SK-N-SH (cell line): ENCODE measurements at regions not wholly inside any gene's neighbourhood (a gene's known extent, or its start where the extent isn't known, plus 50 kb on each side); places are given as distances from the start of the nearest gene placed in this dataset.
"Not testable (repeated sequence)": the region's sequence is repeated elsewhere in the genome, so short reads cannot be mapped to it uniquely, and the experiment has no call there.

Experiments used
- CTCF ChIA-PET: fragments of 300-600, 350-600 bp; formaldehyde crosslinking; extraction: SDS; loops from one replicate; lab custom pipeline; 2021; lab: Yijun Ruan, JAX
- POLR2A ChIA-PET: fragments of 350-600 bp; sonication (Branson Sonifier 250); formaldehyde crosslinking; extraction: SDS; loops from one replicate; lab custom pipeline; 2020; ENCODE audit warnings: antibody characterized with exemption, inconsistent platforms; lab: Yijun Ruan, JAX
- DNase-seq: peaks from one replicate; pipeline ENCODE4 v3.0.0; 2012
- H2AFZ ChIP-seq: fragments of 200-600 bp; sonication (generic); 2 replicates; pipeline ENCODE4 v1.8.1; 2016; ENCODE audit warnings: antibody characterized with exemption, mild to moderate bottlenecking, low read depth
- H3F3A ChIP-seq: fragments of 200-600 bp; sonication (generic); replicated peaks from 2 replicates; pipeline ENCODE3; 2016; ENCODE audit warnings: antibody characterized with exemption, mild to moderate bottlenecking; ENCODE audit not compliant: insufficient read depth
- H3K27ac ChIP-seq, 2 experiments: fragments of 200-500 bp in 1 of 2; fragments of 200-600 bp in 1 of 2; sonication (Bioruptor generic) in 1 of 2; sonication (generic), shearing (Covaris generic) in 1 of 2; 2 replicates each; pipeline versions ENCODE4 v1.5.1 to v1.6.1; 2014 to 2016; ENCODE audit warnings: low read depth in 2 of 2, inconsistent platforms in 1 of 2, low read length in 1 of 2, mild to moderate bottlenecking in 1 of 2, mixed read lengths in 1 of 2
- H3K27me3 ChIP-seq: fragments of 200-600 bp; sonication (generic), shearing (Covaris generic); 2 replicates; pipeline ENCODE4 v1.6.1; 2016; ENCODE audit warnings: mixed run types; ENCODE audit not compliant: insufficient read depth
- H3K36me3 ChIP-seq, 2 experiments: fragments of 200-500 bp in 1 of 2; fragments of 200-600 bp in 1 of 2; sonication (Bioruptor generic) in 1 of 2; sonication (generic) in 1 of 2; replicated peaks in 1 of 2; 2 replicates each; pipeline versions ENCODE3 to v1.5.1; 2014 to 2016; ENCODE audit warnings: low read length in 1 of 2, mild to moderate bottlenecking in 1 of 2; ENCODE audit not compliant: insufficient read depth in 2 of 2, control insufficient read depth in 1 of 2
- H3K4me1 ChIP-seq, 2 experiments: fragments of 200-500 bp in 1 of 2; fragments of 200-600 bp in 1 of 2; sonication (Bioruptor generic) in 1 of 2; sonication (generic), shearing (Covaris generic) in 1 of 2; 2 replicates each; pipeline versions ENCODE4 v1.5.1 to v1.6.1; 2014 to 2016; ENCODE audit warnings: low read depth in 1 of 2, low read length in 1 of 2, mixed run types in 1 of 2; ENCODE audit not compliant: insufficient read depth in 2 of 2, control insufficient read depth in 1 of 2
- H3K4me2 ChIP-seq: fragments of 200-600 bp; sonication (generic), shearing (Covaris generic); 2 replicates; pipeline ENCODE4 v1.6.1; 2017; ENCODE audit warnings: mixed run types
- H3K4me3 ChIP-seq, 2 experiments: fragments of 200-500 bp in 1 of 2; fragments of 200-600 bp in 1 of 2; sonication (Bioruptor generic) in 1 of 2; sonication (generic), shearing (Covaris generic) in 1 of 2; 2 replicates each; pipeline versions ENCODE4 v1.5.1 to v1.8.1; 2014 to 2016; ENCODE audit warnings: low read depth in 2 of 2, inconsistent platforms in 1 of 2, low read length in 1 of 2, mild to moderate bottlenecking in 1 of 2, mixed read lengths in 1 of 2, moderate library complexity in 1 of 2
- H3K79me2 ChIP-seq: fragments of 200-600 bp; sonication (generic); 2 replicates; pipeline ENCODE4 v1.8.1; 2017; ENCODE audit warnings: mild to moderate bottlenecking; ENCODE audit not compliant: insufficient read depth
- H3K9ac ChIP-seq: fragments of 200-600 bp; sonication (generic); 2 replicates; pipeline ENCODE4 v1.6.1; 2017; ENCODE audit warnings: mixed run types
- H3K9me2 ChIP-seq: fragments of 200-600 bp; sonication (generic); 2 replicates; pipeline ENCODE4 v1.6.1; 2017; ENCODE audit warnings: mixed run types
- H3K9me3 ChIP-seq: fragments of 200-600 bp; sonication (generic); 2 replicates; pipeline ENCODE4 v1.6.1; 2017; ENCODE audit warnings: mixed run types, mild to moderate bottlenecking, moderate library complexity
- H4K20me1 ChIP-seq: fragments of 200-600 bp; sonication (generic); 2 replicates; pipeline ENCODE4 v1.6.1; 2017; ENCODE audit warnings: mild to moderate bottlenecking, mixed run types; ENCODE audit not compliant: insufficient read depth
- ELF1 ChIP-seq: IDR thresholded peaks from 2 replicates; pipeline ENCODE4 v1.4.0; 2012
- FOSL2 ChIP-seq: IDR thresholded peaks from 2 replicates; pipeline ENCODE4 v1.4.0; 2012; ENCODE audit warnings: low read depth, mild to moderate bottlenecking, moderate library complexity, borderline replicate concordance
- GABPA ChIP-seq: IDR thresholded peaks from 2 replicates; pipeline ENCODE4 v1.4.0; 2012; ENCODE audit warnings: low read depth, mild to moderate bottlenecking
- MEF2A ChIP-seq: IDR thresholded peaks from 2 replicates; pipeline ENCODE4 v1.4.0; 2012; ENCODE audit warnings: low read depth, borderline replicate concordance
- MXI1 ChIP-seq: IDR thresholded peaks from 2 replicates; pipeline ENCODE4 v1.6.1; 2012; ENCODE audit warnings: mild to moderate bottlenecking, low read depth, low read length, improper control_type of control experiment
- POLR2AphosphoS5 ChIP-seq: IDR thresholded peaks from 2 replicates; pipeline ENCODE4 v1.6.1; 2012; ENCODE audit warnings: low read depth, low read length
- RAD21 ChIP-seq: IDR thresholded peaks from 2 replicates; pipeline ENCODE4 v1.6.1; 2012; ENCODE audit warnings: mild to moderate bottlenecking, low read length
- RCOR1 ChIP-seq: fragments of 150-350 bp; IDR thresholded peaks from 2 replicates; pipeline ENCODE4 v1.6.1; 2017; ENCODE audit warnings: antibody characterized with exemption, low read length
- REST ChIP-seq: IDR thresholded peaks from 2 replicates; pipeline ENCODE4 v1.6.1; 2012; ENCODE audit warnings: mild to moderate bottlenecking, low read depth, low read length, moderate library complexity
- RFX5 ChIP-seq: IDR thresholded peaks from 2 replicates; pipeline ENCODE4 v1.6.1; 2012; ENCODE audit warnings: mild to moderate bottlenecking, improper control_type of control experiment, low read length
- SIN3A ChIP-seq: IDR thresholded peaks from 2 replicates; pipeline ENCODE4 v1.6.1; 2012; ENCODE audit warnings: low read depth, mild to moderate bottlenecking, low read length, moderate library complexity, borderline replicate concordance
- TAF1 ChIP-seq: IDR thresholded peaks from 2 replicates; pipeline ENCODE4 v1.6.1; 2012; ENCODE audit warnings: low read depth, mild to moderate bottlenecking, low read length, moderate library complexity, borderline replicate concordance
- TCF12 ChIP-seq: IDR thresholded peaks from 2 replicates; pipeline ENCODE4 v1.4.0; 2012
- TEAD4 ChIP-seq: IDR thresholded peaks from 2 replicates; pipeline ENCODE4 v1.4.0; 2012; ENCODE audit warnings: mild to moderate bottlenecking, borderline replicate concordance; ENCODE audit not compliant: insufficient read depth
- YY1 ChIP-seq: IDR thresholded peaks from 2 replicates; pipeline ENCODE4 v1.4.0; 2012; ENCODE audit warnings: low read depth, mild to moderate bottlenecking
- WGBS: methylation state at CpG from one replicate; pipeline ENCODE4 v1.1.6; 2017; ENCODE audit warnings: low lambda C conversion rate; 5-methylcytosine and 5-hydroxymethylcytosine counted together

GRCh38 chr1:22334860-22335550 is 116.6 kb upstream of the ZBTB40 start:
- Histone ChIP-seq H3K4me3 (no peak overlapping the region), H3K4me1 (peaks cover 0 to 18% of the 10 kb centered on the region in 2 experiments; a peak in 1 of 4 replicates), H3K27ac (no peak overlapping the region), H3K27me3 (peaks cover 11% of the 10 kb centered on the region; the same call in 1 of the 2 replicates), H3F3A (no peaks in the 10 kb centered on the region), H2AFZ (no peak overlapping the region), H3K79me2 (no peaks in the 10 kb centered on the region), H3K36me3 (no peaks in the 10 kb centered on the region), H3K9me3 (no peaks in the 10 kb centered on the region), H3K9ac (no peak overlapping the region), H3K4me2 (no peak overlapping the region), H3K9me2 (no peaks in the 10 kb centered on the region), H4K20me1 (no peaks in the 10 kb centered on the region)
- ChIA-PET CTCF (interaction anchor here (1.0 to 1.5 kb wide), 2 partner anchors 18 to 195 kb away, joined by 3 read pairs; no protein-coding TSS in a partner anchor), POLR2A (no interaction called here)
- DNase-seq = no peak
- no peak for TF ChIP-seq REST
- TF ChIP-seq FOSL2 = no peak
- no peak for TF ChIP-seq TAF1
- TF ChIP-seq RCOR1 = no peak
- no peak for TF ChIP-seq GABPA
- TF ChIP-seq MEF2A = no peak
- TF ChIP-seq POLR2AphosphoS5 = no peak
- no peak for TF ChIP-seq ELF1
- no peak for TF ChIP-seq RAD21
- TF ChIP-seq TEAD4 = no peak
- TF ChIP-seq MXI1 = no peak
- TF ChIP-seq TCF12 = no peak
- TF ChIP-seq RFX5 = no peak
- TF ChIP-seq YY1 = no peak
- no peak for TF ChIP-seq SIN3A
- WGBS = 48% methylated on average over 6 of the region's 6 CpGs

GRCh38 chr1:22336274-22336673 is 115.4 kb upstream of the ZBTB40 start:
- H3K27ac ChIP-seq, H3K79me2 ChIP-seq, DNase-seq, H3K9me2 ChIP-seq, H3K4me2 ChIP-seq, H3K36me3 ChIP-seq, H4K20me1 ChIP-seq, POLR2A ChIA-PET, H3F3A ChIP-seq, H3K9me3 ChIP-seq, H3K4me3 ChIP-seq, H3K9ac ChIP-seq, H2AFZ ChIP-seq: not testable (repeated sequence)
- Histone ChIP-seq H3K27me3 (0 out of 2 replicates have a peak, but pooled peaks cover 11% of the 10 kb centered on the region), H3K4me1 (peaks cover 0 to 23% of the 10 kb centered on the region in 2 experiments; a peak in 1 of 4 replicates)
- CTCF ChIA-PET = interaction anchor here (1.5 kb wide), 1 partner anchor 19 kb away, joined by 3 read pairs; no protein-coding TSS in a partner anchor
- 66% methylated on average over 2 of the region's 2 CpGs for WGBS

GRCh38 chr1:22336696-22337545 is 114.7 kb upstream of the ZBTB40 start:
- H3K27ac ChIP-seq, H3K9me3 ChIP-seq, H3K4me2 ChIP-seq, H2AFZ ChIP-seq, H3K9me2 ChIP-seq, H3F3A ChIP-seq, H3K79me2 ChIP-seq, H3K4me3 ChIP-seq, H4K20me1 ChIP-seq, H3K9ac ChIP-seq, POLR2A ChIA-PET, H3K36me3 ChIP-seq, DNase-seq: not testable (repeated sequence)
- WGBS = 14% methylated on average over 2 of the region's 2 CpGs
- CTCF ChIA-PET = interaction anchor here (1.5 kb wide), 1 partner anchor 20 kb away, joined by 3 read pairs; no protein-coding TSS in a partner anchor
- 0 out of 2 replicates have a peak, but pooled peaks cover 11% of the 10 kb centered on the region for H3K27me3 ChIP-seq
- H3K4me1 ChIP-seq = peaks cover 0 to 23% of the 10 kb centered on the region in 2 experiments; a peak in 1 of 4 replicates
